ENCODE measurements at regions not wholly inside any gene's neighbourhood (a gene's known extent, or its start where the extent isn't known, plus 50 kb on each side); places are given as distances from the start of the nearest gene placed in this dataset.

DNA sequence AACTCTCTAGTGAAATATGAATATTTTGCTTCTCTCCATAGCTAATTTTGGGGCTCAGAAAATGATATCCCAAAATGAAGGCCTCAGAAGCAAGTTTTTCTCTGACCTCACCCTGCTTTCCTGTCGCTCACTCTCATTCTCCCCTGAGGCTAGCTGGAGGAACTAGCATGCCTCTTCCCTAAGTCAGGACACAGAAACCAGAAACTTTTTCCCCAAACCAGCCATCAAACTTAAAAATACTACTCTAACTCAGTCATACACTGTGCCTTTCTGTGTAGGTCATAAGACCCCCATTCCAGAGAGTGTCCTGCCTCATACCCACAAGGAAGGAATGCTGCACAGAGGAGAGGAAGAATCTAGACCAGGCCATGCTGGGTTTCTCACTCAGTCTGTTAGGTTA lies 329.6 kb downstream of the PCDH20 start:
- H3K9me3 ChIP-seq (replicated peaks in 1 of 2; ENCODE audit: control insufficient read depth in 1 of 2, insufficient read depth in 1 of 2, low read length in 2 of 2): peaks cover 3 to 6% of the 10 kb centered on the region in 2 donors
- no peak for DNase-seq
- H3K9ac ChIP-seq (ENCODE audit: insufficient read depth, low read length, poor library complexity, severe bottlenecking): no peak overlapping the region
- Mint-ChIP-seq H3K4me3 (no peak overlapping the region), H3K4me1 (no peaks in the 10 kb centered on the region), H3K27me3 (ENCODE audit: low read depth in 3 of 3) (peaks cover 0 to 2% (median 0%) of the 10 kb centered on the region in 3 donors), H3K9me3 (peaks cover 8 to 27% (median 17%) of the 10 kb centered on the region in 7 donors), H3K27ac (no peak overlapping the region), H3K36me3 (no peaks in the 10 kb centered on the region)
- intact Hi-C loops (cut with micrococcal nuclease): no loop called here
- no peak overlapping the region for H3K4me2 ChIP-seq (replicated peaks; ENCODE audit: extremely low read depth, low read length, poor library complexity, severe bottlenecking)
- H2AFZ ChIP-seq (ENCODE audit: insufficient read depth, low read depth, low read length, poor library complexity, severe bottlenecking): no peak overlapping the region
- H3K27me3 ChIP-seq (ENCODE audit: control insufficient read depth in 2 of 2, insufficient read depth in 2 of 2, low read length in 2 of 2): no peaks in the 10 kb centered on the region
- 82% methylated on average over 1 of the region's 1 CpG for WGBS (ENCODE audit: insufficient coverage)
- H4K20me1 ChIP-seq (ENCODE audit: insufficient read depth, low read length): no peaks in the 10 kb centered on the region
- no peak overlapping the region for H3K27ac ChIP-seq (ENCODE audit: low read depth in 1 of 2, low read length in 2 of 2)
- no peaks in the 10 kb centered on the region for H3K4me1 ChIP-seq (ENCODE audit: control insufficient read depth in 1 of 2, insufficient read depth in 2 of 2, low read length in 2 of 2)
- no peaks in the 10 kb centered on the region for H3K79me2 ChIP-seq (ENCODE audit: insufficient read depth, low read length)
- TF ChIP-seq, protein P1, sequence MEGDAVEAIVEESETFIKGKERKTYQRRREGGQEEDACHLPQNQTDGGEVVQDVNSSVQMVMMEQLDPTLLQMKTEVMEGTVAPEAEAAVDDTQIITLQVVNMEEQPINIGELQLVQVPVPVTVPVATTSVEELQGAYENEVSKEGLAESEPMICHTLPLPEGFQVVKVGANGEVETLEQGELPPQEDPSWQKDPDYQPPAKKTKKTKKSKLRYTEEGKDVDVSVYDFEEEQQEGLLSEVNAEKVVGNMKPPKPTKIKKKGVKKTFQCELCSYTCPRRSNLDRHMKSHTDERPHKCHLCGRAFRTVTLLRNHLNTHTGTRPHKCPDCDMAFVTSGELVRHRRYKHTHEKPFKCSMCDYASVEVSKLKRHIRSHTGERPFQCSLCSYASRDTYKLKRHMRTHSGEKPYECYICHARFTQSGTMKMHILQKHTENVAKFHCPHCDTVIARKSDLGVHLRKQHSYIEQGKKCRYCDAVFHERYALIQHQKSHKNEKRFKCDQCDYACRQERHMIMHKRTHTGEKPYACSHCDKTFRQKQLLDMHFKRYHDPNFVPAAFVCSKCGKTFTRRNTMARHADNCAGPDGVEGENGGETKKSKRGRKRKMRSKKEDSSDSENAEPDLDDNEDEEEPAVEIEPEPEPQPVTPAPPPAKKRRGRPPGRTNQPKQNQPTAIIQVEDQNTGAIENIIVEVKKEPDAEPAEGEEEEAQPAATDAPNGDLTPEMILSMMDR (IDR thresholded peaks at IDR 0.05): no peak
- no peak overlapping the region for H3K4me3 ChIP-seq (replicated peaks in 1 of 3; ENCODE audit: low read depth in 2 of 3, low read length in 3 of 3)
- H3K36me3 ChIP-seq (replicated peaks in 1 of 2; ENCODE audit: control insufficient read depth in 1 of 2, insufficient read depth in 2 of 2, low read length in 2 of 2): no peaks in the 10 kb centered on the region

- DNase-seq: no peak
- Histone ChIP-seq H3K9ac (ENCODE audit: insufficient read depth, low read length, poor library complexity, severe bottlenecking) (no peak overlapping the region), H3K27ac (ENCODE audit: low read depth in 1 of 2, low read length in 2 of 2) (no peak overlapping the region), H3K4me1 (ENCODE audit: control insufficient read depth in 1 of 2, insufficient read depth in 2 of 2, low read length in 2 of 2) (no peaks in the 10 kb centered on the region), H3K36me3 (replicated peaks in 1 of 2; ENCODE audit: control insufficient read depth in 1 of 2, insufficient read depth in 2 of 2, low read length in 2 of 2) (no peaks in the 10 kb centered on the region), H3K79me2 (ENCODE audit: insufficient read depth, low read length) (no peaks in the 10 kb centered on the region), H3K4me3 (replicated peaks in 1 of 3; ENCODE audit: low read depth in 2 of 3, low read length in 3 of 3) (no peak overlapping the region), H3K27me3 (ENCODE audit: control insufficient read depth in 2 of 2, insufficient read depth in 2 of 2, low read length in 2 of 2) (no peaks in the 10 kb centered on the region), H2AFZ (ENCODE audit: insufficient read depth, low read depth, low read length, poor library complexity, severe bottlenecking) (no peak overlapping the region), H4K20me1 (ENCODE audit: insufficient read depth, low read length) (no peaks in the 10 kb centered on the region), H3K4me2 (replicated peaks; ENCODE audit: extremely low read depth, low read length, poor library complexity, severe bottlenecking) (no peak overlapping the region), H3K9me3 (replicated peaks in 1 of 2; ENCODE audit: control insufficient read depth in 1 of 2, insufficient read depth in 1 of 2, low read length in 2 of 2) (peaks cover 3 to 10% of the 10 kb centered on the region in 2 donors)
- no peak overlapping the region for H3K27ac Mint-ChIP-seq
- H3K9me3 Mint-ChIP-seq: peaks cover 6 to 22% (median 12%) of the 10 kb centered on the region in 7 donors
- H3K4me3 Mint-ChIP-seq: no peak overlapping the region
- H3K27me3 Mint-ChIP-seq (ENCODE audit: low read depth in 3 of 3): peaks cover 0 to 2% (median 0%) of the 10 kb centered on the region in 3 donors
- no peaks in the 10 kb centered on the region for H3K4me1 Mint-ChIP-seq
- intact Hi-C loops (cut with micrococcal nuclease): no loop called here
- TF ChIP-seq, protein P1 (IDR thresholded peaks at IDR 0.05): no peak
- no peaks in the 10 kb centered on the region for H3K36me3 Mint-ChIP-seq
Measured at GRCh38 chr13:61084988-61085387, 330.7 kb downstream of the PCDH20 start.

Measured in CD14-positive monocyte (primary cell).